ENCODE measurements at regions not wholly inside any gene's neighbourhood (a gene's known extent, or its start where the extent isn't known, plus 50 kb on each side); places are given as distances from the start of the nearest gene placed in this dataset.

GRCh38 chr7:9210114-9210513, 776.7 kb downstream of the NXPH1 start:
- H3K27ac Mint-ChIP-seq = no peak overlapping the region
- no peaks in the 10 kb centered on the region for H3K27me3 Mint-ChIP-seq (ENCODE audit: low read depth in 3 of 3)
- Histone ChIP-seq H3K4me3 (replicated peaks in 1 of 3; ENCODE audit: low read depth in 2 of 3, low read length in 3 of 3) (no peak overlapping the region), H3K79me2 (ENCODE audit: insufficient read depth, low read length) (no peaks in the 10 kb centered on the region), H3K36me3 (replicated peaks in 1 of 2; ENCODE audit: control insufficient read depth in 1 of 2, insufficient read depth in 2 of 2, low read length in 2 of 2) (no peaks in the 10 kb centered on the region), H3K27me3 (ENCODE audit: control insufficient read depth in 2 of 2, insufficient read depth in 2 of 2, low read length in 2 of 2) (no peaks in the 10 kb centered on the region), H3K27ac (ENCODE audit: low read depth in 1 of 2, low read length in 2 of 2) (no peak overlapping the region), H3K9ac (ENCODE audit: insufficient read depth, low read length, poor library complexity, severe bottlenecking) (no peak overlapping the region), H3K4me2 (replicated peaks; ENCODE audit: extremely low read depth, low read length, poor library complexity, severe bottlenecking) (no peak overlapping the region), H3K4me1 (ENCODE audit: control insufficient read depth in 1 of 2, insufficient read depth in 2 of 2, low read length in 2 of 2) (no peaks in the 10 kb centered on the region), H4K20me1 (ENCODE audit: insufficient read depth, low read length) (no peaks in the 10 kb centered on the region), H2AFZ (ENCODE audit: insufficient read depth, low read depth, low read length, poor library complexity, severe bottlenecking) (no peak overlapping the region), H3K9me3 (replicated peaks in 1 of 2; ENCODE audit: control insufficient read depth in 1 of 2, insufficient read depth in 1 of 2, low read length in 2 of 2) (peaks cover 0 to 3% of the 10 kb centered on the region in 2 donors)
- peaks cover 0 to 4% (median 1%) of the 10 kb centered on the region in 7 donors for H3K9me3 Mint-ChIP-seq
- no peak for TF ChIP-seq CTCF (IDR thresholded peaks at IDR 0.05)
- no peaks in the 10 kb centered on the region for H3K36me3 Mint-ChIP-seq
- WGBS (ENCODE audit: insufficient coverage) = no CpG with 5 or more reads among the region's 3 CpGs
- intact Hi-C loops (cut with micrococcal nuclease) = no loop called here
- DNase-seq = no peak
- H3K4me3 Mint-ChIP-seq = no peak overlapping the region
- no peaks in the 10 kb centered on the region for H3K4me1 Mint-ChIP-seq

GRCh38 chr7:9217204-9217603, 783.8 kb downstream of the NXPH1 start:
- Mint-ChIP-seq H3K4me3 (no peak overlapping the region), H3K36me3 (no peaks in the 10 kb centered on the region), H3K27me3 (ENCODE audit: low read depth in 3 of 3) (no peaks in the 10 kb centered on the region), H3K27ac (no peak overlapping the region), H3K4me1 (no peaks in the 10 kb centered on the region), H3K9me3 (peaks cover 0 to 5% (median 0%) of the 10 kb centered on the region in 7 donors)
- TF ChIP-seq CTCF (IDR thresholded peaks at IDR 0.05) = no peak
- Histone ChIP-seq H3K79me2 (ENCODE audit: insufficient read depth, low read length) (no peaks in the 10 kb centered on the region), H3K9ac (ENCODE audit: insufficient read depth, low read length, poor library complexity, severe bottlenecking) (no peak overlapping the region), H3K4me3 (replicated peaks in 1 of 3; ENCODE audit: low read depth in 2 of 3, low read length in 3 of 3) (no peak overlapping the region), H4K20me1 (ENCODE audit: insufficient read depth, low read length) (no peaks in the 10 kb centered on the region), H3K4me2 (replicated peaks; ENCODE audit: extremely low read depth, low read length, poor library complexity, severe bottlenecking) (no peak overlapping the region), H3K4me1 (ENCODE audit: control insufficient read depth in 1 of 2, insufficient read depth in 2 of 2, low read length in 2 of 2) (no peaks in the 10 kb centered on the region), H3K27ac (ENCODE audit: low read depth in 1 of 2, low read length in 2 of 2) (no peak overlapping the region), H3K9me3 (replicated peaks in 1 of 2; ENCODE audit: control insufficient read depth in 1 of 2, insufficient read depth in 1 of 2, low read length in 2 of 2) (peaks cover 0 to 18% of the 10 kb centered on the region in 2 donors), H3K27me3 (ENCODE audit: control insufficient read depth in 2 of 2, insufficient read depth in 2 of 2, low read length in 2 of 2) (no peaks in the 10 kb centered on the region), H2AFZ (ENCODE audit: insufficient read depth, low read depth, low read length, poor library complexity, severe bottlenecking) (no peak overlapping the region), H3K36me3 (replicated peaks in 1 of 2; ENCODE audit: control insufficient read depth in 1 of 2, insufficient read depth in 2 of 2, low read length in 2 of 2) (no peaks in the 10 kb centered on the region)
- no CpG with 5 or more reads among the region's 1 CpG for WGBS (ENCODE audit: insufficient coverage)
- intact Hi-C loops (cut with micrococcal nuclease) = no loop called here
- DNase-seq = no peak
